HCT116 (cell line): ENCODE measurements at regions not wholly inside any gene's neighbourhood (a gene's known extent, or its start where the extent isn't known, plus 50 kb on each side); places are given as distances from the start of the nearest gene placed in this dataset.

Source experiments
- CBX3 ChIP-seq: IDR thresholded peaks from 2 replicates; pipeline ENCODE4 v1.6.1; 2012; ENCODE audit warnings: low read depth
- CTCF ChIP-seq, 3 experiments: fragments of 200-600 bp in 1 of 3; sonication (generic) in 1 of 3; IDR thresholded peaks in 2 of 3; conservative IDR thresholded peaks in 1 of 3; 2 replicates each; pipeline ENCODE4 v1.5.1; 2012 to 2017; ENCODE audit warnings: low read depth in 2 of 3, low read length in 2 of 3, antibody characterized with exemption in 1 of 3, borderline replicate concordance in 1 of 3, control low read depth in 1 of 3, mild to moderate bottlenecking in 1 of 3, mixed read lengths in 1 of 3, mixed run types in 1 of 3, moderate library complexity in 1 of 3; ENCODE audit not compliant: insufficient read depth in 1 of 3
- EZH2 ChIP-seq: fragments of 200-600 bp; sonication (generic); IDR thresholded peaks from 2 replicates; pipeline ENCODE4 v1.6.1; 2017; ENCODE audit warnings: antibody characterized with exemption, mixed run types
- POLR2A ChIP-seq: IDR thresholded peaks from 2 replicates; pipeline ENCODE4 v1.7.0; 2011; ENCODE audit warnings: borderline replicate concordance; ENCODE audit not compliant: insufficient read depth, insufficient read length; ENCODE audit errors: extremely low read depth
- POLR2AphosphoS5 ChIP-seq: IDR thresholded peaks from 2 replicates; pipeline ENCODE4 v1.6.1; 2011; ENCODE audit warnings: mild to moderate bottlenecking, low read depth, low read length, moderate library complexity
- RAD21 ChIP-seq: IDR thresholded peaks from 2 replicates; pipeline ENCODE4 v1.6.1; 2012; ENCODE audit warnings: low read depth, mild to moderate bottlenecking
- SIN3A ChIP-seq: IDR thresholded peaks from 2 replicates; pipeline ENCODE4 v1.6.1; 2012; ENCODE audit warnings: low read depth
- SP1 ChIP-seq: IDR thresholded peaks from 2 replicates; pipeline ENCODE4 v1.6.1; 2012; ENCODE audit warnings: low read depth
- ZNF274 ChIP-seq: fragments of 200-500 bp; sonication (Bioruptor generic); IDR thresholded peaks from 2 replicates; pipeline ENCODE4 v1.6.1; 2014; ENCODE audit warnings: mild to moderate bottlenecking, low read depth, low read length, inconsistent platforms

- TF ChIP-seq POLR2AphosphoS5, result no peak
- no peak for TF ChIP-seq RAD21
- TF ChIP-seq POLR2A, result no peak
- no peak for TF ChIP-seq CTCF (IDR thresholded peaks at IDR 0.05 in 2 of 3, conservative IDR thresholded peaks at IDR 0.05 in 1 of 3; ENCODE audit: borderline replicate concordance in 1 of 3, insufficient read depth in 1 of 3, low read depth in 2 of 3, low read length in 2 of 3)
- no peak for TF ChIP-seq SP1
- no peak for TF ChIP-seq SIN3A
- no peak for TF ChIP-seq ZNF274
- no peak for TF ChIP-seq EZH2
- TF ChIP-seq CBX3, result no peak
These were observed 963.2 kb downstream of the TRHDE start for GRCh38 chr12:73235387-73235786.
